ENCODE measurements at regions not wholly inside any gene's neighbourhood (a gene's known extent, or its start where the extent isn't known, plus 50 kb on each side); places are given as distances from the start of the nearest gene placed in this dataset.
"Not testable (repeated sequence)": the region's sequence is repeated elsewhere in the genome, so short reads cannot be mapped to it uniquely, and the experiment has no call there.

GRCh38 chrX:124455966-124456365 is 109.6 kb downstream of the SH2D1A start:
- DNase-seq (ENCODE audit: extremely low spot score, unreplicated experiment), result no peak
- Mint-ChIP-seq H3K4me3 (no peak overlapping the region), H3K27ac (peak overlapping the region; percentile 41), H3K9me3 (no peaks in the 10 kb centered on the region), H3K27me3 (no peaks in the 10 kb centered on the region), H3K4me1 (ENCODE audit: unreplicated experiment) (peaks cover 4% of the 10 kb centered on the region), H3K36me3 (no peaks in the 10 kb centered on the region)
- TF ChIP-seq CTCF (conservative IDR thresholded peaks at IDR 0.05), result no peak

- H3K9me3 Mint-ChIP-seq; H3K4me3 Mint-ChIP-seq; DNase-seq (ENCODE audit: extremely low spot score, unreplicated experiment): not testable (repeated sequence)
Observed at GRCh38 chrX:124459851-124460250, 113.5 kb downstream of the SH2D1A start.

GRCh38 chrX:124462931-124463330 is 116.6 kb downstream of the SH2D1A start:
- no peaks in the 10 kb centered on the region for H3K36me3 Mint-ChIP-seq
- no peaks in the 10 kb centered on the region for H3K27me3 Mint-ChIP-seq
- no peak for TF ChIP-seq CTCF (conservative IDR thresholded peaks at IDR 0.05)
- no peak overlapping the region for H3K4me3 Mint-ChIP-seq
- DNase-seq (ENCODE audit: extremely low spot score, unreplicated experiment), result no peak
- H3K27ac Mint-ChIP-seq, result no peak overlapping the region
- H3K9me3 Mint-ChIP-seq, result peaks cover 5% of the 10 kb centered on the region
- H3K4me1 Mint-ChIP-seq (ENCODE audit: unreplicated experiment), result peaks cover 2% of the 10 kb centered on the region

More at GRCh38 chrX:124459851-124460250, 113.5 kb downstream of the SH2D1A start:
- H3K27ac Mint-ChIP-seq; H3K36me3 Mint-ChIP-seq; H3K4me1 Mint-ChIP-seq (ENCODE audit: unreplicated experiment); H3K27me3 Mint-ChIP-seq: not testable (repeated sequence)

- no peaks in the 10 kb centered on the region for H3K27me3 Mint-ChIP-seq
Observed at GRCh38 chrX:124467202-124467601, 120.8 kb downstream of the SH2D1A start.

GRCh38 chrX:124475358-124475757 is 129.0 kb downstream of the SH2D1A start:
- Mint-ChIP-seq H3K9me3 (no peaks in the 10 kb centered on the region), H3K27me3 (no peaks in the 10 kb centered on the region), H3K4me3 (no peak overlapping the region), H3K4me1 (ENCODE audit: unreplicated experiment) (no peaks in the 10 kb centered on the region), H3K27ac (no peak overlapping the region), H3K36me3 (no peaks in the 10 kb centered on the region)
- TF ChIP-seq CTCF (conservative IDR thresholded peaks at IDR 0.05), result no peak
- no peak for DNase-seq (ENCODE audit: extremely low spot score, unreplicated experiment)

More at GRCh38 chrX:124467202-124467601, 120.8 kb downstream of the SH2D1A start:
- DNase-seq (ENCODE audit: extremely low spot score, unreplicated experiment), result no peak
- Mint-ChIP-seq H3K36me3 (no peaks in the 10 kb centered on the region), H3K4me3 (no peak overlapping the region), H3K4me1 (ENCODE audit: unreplicated experiment) (no peaks in the 10 kb centered on the region), H3K27ac (no peak overlapping the region), H3K9me3 (no peaks in the 10 kb centered on the region)
- no peak for TF ChIP-seq CTCF (conservative IDR thresholded peaks at IDR 0.05)

GRCh38 chrX:124476562-124476961 is 130.2 kb downstream of the SH2D1A start:
- Mint-ChIP-seq H3K9me3 (no peaks in the 10 kb centered on the region), H3K27me3 (no peaks in the 10 kb centered on the region), H3K27ac (no peak overlapping the region), H3K4me1 (ENCODE audit: unreplicated experiment) (no peaks in the 10 kb centered on the region), H3K4me3 (no peak overlapping the region), H3K36me3 (no peaks in the 10 kb centered on the region)
- no peak for DNase-seq (ENCODE audit: extremely low spot score, unreplicated experiment)
- TF ChIP-seq CTCF (conservative IDR thresholded peaks at IDR 0.05), result no peak
